AG09309 (cell line): ENCODE measurements at regions not wholly inside any gene's neighbourhood (a gene's known extent, or its start where the extent isn't known, plus 50 kb on each side); places are given as distances from the start of the nearest gene placed in this dataset.
"Not testable (repeated sequence)": the region's sequence is repeated elsewhere in the genome, so short reads cannot be mapped to it uniquely, and the experiment has no call there.

Experiments used
- DNase-seq: peaks from one replicate; pipeline ENCODE4 v3.0.0-alpha.2; 2010; ENCODE audit warnings: low read depth
- H3K4me3 ChIP-seq: 2 replicates; pipeline ENCODE4 v1.5.1; 2011; ENCODE audit warnings: mild to moderate bottlenecking, low read depth, low read length, moderate library complexity; ENCODE audit not compliant: control insufficient read depth
- CTCF ChIP-seq: IDR thresholded peaks from 2 replicates; pipeline ENCODE4 v1.5.1; 2011; ENCODE audit warnings: mild to moderate bottlenecking, low read depth, low read length, inconsistent platforms; ENCODE audit not compliant: insufficient read depth, control insufficient read depth; ENCODE audit errors: missing control alignments

GRCh38 chr4:29762151-29762550, 958.0 kb upstream of the PCDH7 start:
- TF ChIP-seq CTCF: no peak
- DNase-seq: no peak

GRCh38 chr4:29770627-29771026, 949.5 kb upstream of the PCDH7 start:
- no peak overlapping the region for H3K4me3 ChIP-seq
- TF ChIP-seq CTCF: no peak

More at GRCh38 chr4:29762151-29762550, 958.0 kb upstream of the PCDH7 start:
- no peak overlapping the region for H3K4me3 ChIP-seq

GRCh38 chr4:29788123-29788522, 932.0 kb upstream of the PCDH7 start:
- not testable (repeated sequence) for H3K4me3 ChIP-seq, DNase-seq

More at GRCh38 chr4:29770627-29771026, 949.5 kb upstream of the PCDH7 start:
- DNase-seq: no peak

- no peak overlapping the region for H3K4me3 ChIP-seq
- no peak for DNase-seq
- peak; percentile 44 for TF ChIP-seq CTCF
These were observed 914.9 kb upstream of the PCDH7 start for GRCh38 chr4:29805245-29805644.

GRCh38 chr4:29805916-29806480, 914.2 kb upstream of the PCDH7 start:
- H3K4me3 ChIP-seq: no peak overlapping the region
- no peak for TF ChIP-seq CTCF
- DNase-seq: no peak

- DNase-seq: no peak
- H3K4me3 ChIP-seq: no peak overlapping the region
- no peak for TF ChIP-seq CTCF
These were observed 902.2 kb upstream of the PCDH7 start for GRCh38 chr4:29817961-29818360.

- no peak for DNase-seq
- no peak overlapping the region for H3K4me3 ChIP-seq
- TF ChIP-seq CTCF: no peak
These were observed 891.1 kb upstream of the PCDH7 start for GRCh38 chr4:29829067-29829466.
